ENCODE measurements at regions not wholly inside any gene's neighbourhood (a gene's known extent, or its start where the extent isn't known, plus 50 kb on each side); places are given as distances from the start of the nearest gene placed in this dataset.

DNA sequence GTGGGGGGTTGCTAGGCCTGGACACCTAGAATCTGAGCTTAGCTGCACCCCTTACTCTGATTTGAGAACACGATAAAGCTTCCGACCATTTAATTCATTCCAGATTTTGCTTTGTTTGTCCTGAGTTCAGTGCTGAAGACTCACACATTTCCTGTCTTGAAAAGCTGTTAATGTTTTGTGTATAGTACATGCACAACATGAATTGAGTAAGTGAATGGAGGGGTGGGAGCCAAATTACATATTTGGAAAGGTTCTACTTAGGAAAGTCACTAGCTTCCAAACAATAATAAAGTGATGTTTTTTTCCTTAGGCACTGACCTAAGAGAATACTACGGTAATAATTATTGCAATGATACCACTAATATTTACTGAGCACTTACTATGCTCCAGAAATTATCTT, 955.2 kb upstream of the NR2F2 start:
- no peak for TF ChIP-seq THRA (CRISPR knock-in tag; IDR thresholded peaks at IDR 0.05; ENCODE audit: borderline replicate concordance)
- TF ChIP-seq ZNF382 (CRISPR knock-in tag; IDR thresholded peaks at IDR 0.05; ENCODE audit: borderline replicate concordance): no peak
- no peak for TF ChIP-seq CREB1 (IDR thresholded peaks at IDR 0.05)
- TF ChIP-seq CREB1 (CRISPR knock-in tag; IDR thresholded peaks at IDR 0.05): no peak
- no peak for TF ChIP-seq NFE2L1 (CRISPR knock-in tag; IDR thresholded peaks at IDR 0.05; ENCODE audit: borderline replicate concordance)
- no peak for TF ChIP-seq TBL1XR1 (IDR thresholded peaks at IDR 0.05; ENCODE audit: borderline replicate concordance, low read length, partially characterized antibody)
- no peak for TF ChIP-seq ELF1 (CRISPR knock-in tag; IDR thresholded peaks at IDR 0.05)
- TF ChIP-seq, protein P1, sequence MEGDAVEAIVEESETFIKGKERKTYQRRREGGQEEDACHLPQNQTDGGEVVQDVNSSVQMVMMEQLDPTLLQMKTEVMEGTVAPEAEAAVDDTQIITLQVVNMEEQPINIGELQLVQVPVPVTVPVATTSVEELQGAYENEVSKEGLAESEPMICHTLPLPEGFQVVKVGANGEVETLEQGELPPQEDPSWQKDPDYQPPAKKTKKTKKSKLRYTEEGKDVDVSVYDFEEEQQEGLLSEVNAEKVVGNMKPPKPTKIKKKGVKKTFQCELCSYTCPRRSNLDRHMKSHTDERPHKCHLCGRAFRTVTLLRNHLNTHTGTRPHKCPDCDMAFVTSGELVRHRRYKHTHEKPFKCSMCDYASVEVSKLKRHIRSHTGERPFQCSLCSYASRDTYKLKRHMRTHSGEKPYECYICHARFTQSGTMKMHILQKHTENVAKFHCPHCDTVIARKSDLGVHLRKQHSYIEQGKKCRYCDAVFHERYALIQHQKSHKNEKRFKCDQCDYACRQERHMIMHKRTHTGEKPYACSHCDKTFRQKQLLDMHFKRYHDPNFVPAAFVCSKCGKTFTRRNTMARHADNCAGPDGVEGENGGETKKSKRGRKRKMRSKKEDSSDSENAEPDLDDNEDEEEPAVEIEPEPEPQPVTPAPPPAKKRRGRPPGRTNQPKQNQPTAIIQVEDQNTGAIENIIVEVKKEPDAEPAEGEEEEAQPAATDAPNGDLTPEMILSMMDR (CRISPR knock-in tag; IDR thresholded peaks at IDR 0.05): no peak
- TF ChIP-seq ZBTB25 (CRISPR knock-in tag; IDR thresholded peaks at IDR 0.05): no peak
- TF ChIP-seq RXRA (CRISPR knock-in tag; IDR thresholded peaks at IDR 0.05): no peak
- no peak for TF ChIP-seq ISL2 (CRISPR knock-in tag; IDR thresholded peaks at IDR 0.05)
- TF ChIP-seq, protein P2, sequence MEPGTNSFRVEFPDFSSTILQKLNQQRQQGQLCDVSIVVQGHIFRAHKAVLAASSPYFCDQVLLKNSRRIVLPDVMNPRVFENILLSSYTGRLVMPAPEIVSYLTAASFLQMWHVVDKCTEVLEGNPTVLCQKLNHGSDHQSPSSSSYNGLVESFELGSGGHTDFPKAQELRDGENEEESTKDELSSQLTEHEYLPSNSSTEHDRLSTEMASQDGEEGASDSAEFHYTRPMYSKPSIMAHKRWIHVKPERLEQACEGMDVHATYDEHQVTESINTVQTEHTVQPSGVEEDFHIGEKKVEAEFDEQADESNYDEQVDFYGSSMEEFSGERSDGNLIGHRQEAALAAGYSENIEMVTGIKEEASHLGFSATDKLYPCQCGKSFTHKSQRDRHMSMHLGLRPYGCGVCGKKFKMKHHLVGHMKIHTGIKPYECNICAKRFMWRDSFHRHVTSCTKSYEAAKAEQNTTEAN (CRISPR knock-in tag; conservative IDR thresholded peaks at IDR 0.05): no peak
- no peak for TF ChIP-seq ZNF430 (CRISPR knock-in tag; IDR thresholded peaks at IDR 0.05)
